ACC112 (cell line): ENCODE measurements at regions not wholly inside any gene's neighbourhood (a gene's known extent, or its start where the extent isn't known, plus 50 kb on each side); places are given as distances from the start of the nearest gene placed in this dataset.
"Not testable (repeated sequence)": the region's sequence is repeated elsewhere in the genome, so short reads cannot be mapped to it uniquely, and the experiment has no call there.

Experiments
- H2AFZ ChIP-seq: fragments of 200-600 bp; sonication (generic); one replicate; pipeline ENCODE4 v1.6.0; 2017; ENCODE audit warnings: antibody characterized with exemption, low read length; ENCODE audit not compliant: unreplicated experiment
- H3K27ac ChIP-seq: fragments of 200-600 bp; sonication (generic); 2 replicates; pipeline ENCODE4 v1.5.1; 2014; ENCODE audit warnings: low read depth, mild to moderate bottlenecking, antibody characterized with exemption, low read length, moderate library complexity
- H3K27me3 ChIP-seq: fragments of 200-600 bp; sonication (generic); 2 replicates; pipeline ENCODE4 v1.6.1; 2014; ENCODE audit warnings: mild to moderate bottlenecking, antibody characterized with exemption, low read length, moderate library complexity, mixed read lengths; ENCODE audit not compliant: insufficient read depth
- H3K36me3 ChIP-seq: fragments of 200-600 bp; sonication (generic); 2 replicates; pipeline ENCODE4 v1.6.1; 2016; ENCODE audit warnings: mild to moderate bottlenecking, antibody characterized with exemption, low read length, moderate library complexity, mixed read lengths; ENCODE audit not compliant: insufficient read depth
- H3K4me1 ChIP-seq: fragments of 200-600 bp; sonication (generic); one replicate; pipeline ENCODE4 v1.6.1; 2016; ENCODE audit warnings: low read length, mixed read lengths; ENCODE audit not compliant: insufficient read depth, unreplicated experiment, control insufficient read depth
- H3K4me3 ChIP-seq: fragments of 200-600 bp; sonication (generic); 2 replicates; pipeline ENCODE4 v1.5.1; 2014; ENCODE audit warnings: mild to moderate bottlenecking, low read depth, low read length
- H3K79me2 ChIP-seq: fragments of 200-600 bp; sonication (generic); one replicate; pipeline ENCODE4 v1.6.0; 2016; ENCODE audit warnings: low read length; ENCODE audit not compliant: control insufficient read depth, unreplicated experiment, insufficient read depth

- no peaks in the 10 kb centered on the region for H3K79me2 ChIP-seq
- peaks cover 40% of the 10 kb centered on the region for H3K4me1 ChIP-seq
- H3K4me3 ChIP-seq = no peak overlapping the region
- no peaks in the 10 kb centered on the region for H3K36me3 ChIP-seq
- no peak overlapping the region for H2AFZ ChIP-seq
- no peak overlapping the region for H3K27ac ChIP-seq
- no peaks in the 10 kb centered on the region for H3K27me3 ChIP-seq
Observed at GRCh38 chr4:151537687-151538086, 128.7 kb downstream of the FHIP1A start.

GRCh38 chr4:151538963-151539362 lies 130.0 kb downstream of the FHIP1A start:
- Histone ChIP-seq H3K27ac (no peak overlapping the region), H3K27me3 (no peaks in the 10 kb centered on the region), H3K36me3 (no peaks in the 10 kb centered on the region)

GRCh38 chr4:151540728-151541388 lies 131.9 kb downstream of the FHIP1A start:
- Histone ChIP-seq H3K4me1 (peaks cover 40% of the 10 kb centered on the region), H3K27me3 (no peaks in the 10 kb centered on the region), H3K27ac (peak overlapping the region; percentile 97), H3K4me3 (peak overlapping the region; percentile 62), H3K79me2 (no peaks in the 10 kb centered on the region), H2AFZ (peak overlapping the region; percentile 71), H3K36me3 (no peaks in the 10 kb centered on the region)

More at GRCh38 chr4:151538963-151539362, 130.0 kb downstream of the FHIP1A start:
- H3K79me2 ChIP-seq = no peaks in the 10 kb centered on the region
- peaks cover 40% of the 10 kb centered on the region for H3K4me1 ChIP-seq
- no peak overlapping the region for H2AFZ ChIP-seq
- H3K4me3 ChIP-seq = no peak overlapping the region

- H3K27me3 ChIP-seq = no peaks in the 10 kb centered on the region
- H3K4me1 ChIP-seq = peaks cover 40% of the 10 kb centered on the region
- peak overlapping the region; percentile 71 for H2AFZ ChIP-seq
- H3K4me3 ChIP-seq = peak overlapping the region; percentile 62
- no peaks in the 10 kb centered on the region for H3K36me3 ChIP-seq
- H3K79me2 ChIP-seq = no peaks in the 10 kb centered on the region
- peak overlapping the region; percentile 97 for H3K27ac ChIP-seq
Observed at GRCh38 chr4:151541389-151542071, 132.6 kb downstream of the FHIP1A start.

GRCh38 chr4:151548708-151549107 lies 139.7 kb downstream of the FHIP1A start:
- Histone ChIP-seq H2AFZ (no peak overlapping the region), H3K4me3 (no peak overlapping the region), H3K36me3 (no peaks in the 10 kb centered on the region), H3K27ac (no peak overlapping the region), H3K27me3 (no peaks in the 10 kb centered on the region), H3K4me1 (no peaks in the 10 kb centered on the region), H3K79me2 (no peaks in the 10 kb centered on the region)

- H3K27me3 ChIP-seq, H3K4me1 ChIP-seq, H2AFZ ChIP-seq, H3K36me3 ChIP-seq, H3K79me2 ChIP-seq, H3K27ac ChIP-seq, H3K4me3 ChIP-seq: not testable (repeated sequence)
Observed at GRCh38 chr4:151549378-151549777, 140.4 kb downstream of the FHIP1A start.

GRCh38 chr4:151553874-151554273 lies 144.9 kb downstream of the FHIP1A start:
- Histone ChIP-seq H3K4me3 (no peak overlapping the region), H3K36me3 (no peaks in the 10 kb centered on the region), H3K4me1 (no peaks in the 10 kb centered on the region), H2AFZ (no peak overlapping the region), H3K27ac (no peak overlapping the region), H3K27me3 (no peaks in the 10 kb centered on the region), H3K79me2 (no peaks in the 10 kb centered on the region)

GRCh38 chr4:151555151-151555945 lies 146.4 kb downstream of the FHIP1A start:
- Histone ChIP-seq H3K79me2 (no peaks in the 10 kb centered on the region), H3K4me1 (no peaks in the 10 kb centered on the region), H3K4me3 (no peak overlapping the region), H3K36me3 (no peaks in the 10 kb centered on the region), H2AFZ (no peak overlapping the region), H3K27me3 (no peaks in the 10 kb centered on the region), H3K27ac (no peak overlapping the region)

GRCh38 chr4:151558496-151559113 lies 149.6 kb downstream of the FHIP1A start:
- Histone ChIP-seq H3K79me2 (no peaks in the 10 kb centered on the region), H2AFZ (no peak overlapping the region), H3K36me3 (no peaks in the 10 kb centered on the region), H3K4me3 (no peak overlapping the region), H3K4me1 (no peaks in the 10 kb centered on the region), H3K27me3 (no peaks in the 10 kb centered on the region), H3K27ac (no peak overlapping the region)

GRCh38 chr4:151559595-151559994 lies 150.6 kb downstream of the FHIP1A start:
- no peaks in the 10 kb centered on the region for H3K79me2 ChIP-seq
- no peaks in the 10 kb centered on the region for H3K4me1 ChIP-seq
- no peak overlapping the region for H2AFZ ChIP-seq
- H3K27me3 ChIP-seq = no peaks in the 10 kb centered on the region
- H3K27ac ChIP-seq = no peak overlapping the region
- no peaks in the 10 kb centered on the region for H3K36me3 ChIP-seq
- no peak overlapping the region for H3K4me3 ChIP-seq
